ENCODE measurements at regions not wholly inside any gene's neighbourhood (a gene's known extent, or its start where the extent isn't known, plus 50 kb on each side); places are given as distances from the start of the nearest gene placed in this dataset.
A peak's percentile ranks its signal among the peaks of the same experiment; 100 is the strongest.
"Not testable (repeated sequence)": the region's sequence is repeated elsewhere in the genome, so short reads cannot be mapped to it uniquely, and the experiment has no call there.

DNA sequence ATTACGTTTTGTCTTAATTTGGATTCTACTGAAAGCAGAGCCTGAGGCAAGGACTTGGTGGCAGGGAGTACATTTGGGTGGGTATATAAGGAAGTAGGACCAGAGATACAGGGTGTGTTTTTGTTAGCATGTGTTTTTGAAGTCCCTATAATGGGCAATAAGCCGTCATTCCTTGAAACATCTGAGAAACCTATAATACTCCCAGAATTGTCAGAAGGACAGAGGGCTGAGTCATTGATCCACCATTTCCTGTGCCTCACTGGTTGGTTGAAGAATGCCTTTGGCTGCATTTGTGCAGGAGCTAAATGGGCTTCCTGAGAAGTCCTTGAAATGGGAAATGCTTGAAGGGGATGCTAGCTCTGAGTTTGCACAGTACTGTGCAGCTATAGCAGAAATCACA, 281.8 kb upstream of the ZEB2 start:
- peak; percentile 32 for DNase-seq (ENCODE audit: low read depth)

DNA sequence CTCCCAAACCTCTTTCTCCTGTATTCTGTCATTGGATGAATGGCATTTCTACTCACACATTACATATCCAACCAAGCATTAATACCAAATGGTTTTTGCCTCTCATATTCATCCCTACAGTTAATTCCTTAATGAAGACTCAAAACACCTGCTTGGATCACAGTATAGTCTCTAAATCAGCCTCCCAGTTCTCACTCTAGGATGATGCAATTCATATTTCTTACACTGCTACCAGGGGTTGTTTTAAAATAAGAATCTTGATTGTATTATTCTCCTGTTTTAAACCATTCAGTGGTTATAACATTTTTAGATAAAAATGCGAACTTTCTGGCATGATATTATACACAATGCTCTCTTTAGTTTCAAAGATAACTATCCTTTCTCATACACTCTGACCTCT, 281.4 kb upstream of the ZEB2 start:
- DNase-seq (ENCODE audit: low read depth), result no peak

DNA sequence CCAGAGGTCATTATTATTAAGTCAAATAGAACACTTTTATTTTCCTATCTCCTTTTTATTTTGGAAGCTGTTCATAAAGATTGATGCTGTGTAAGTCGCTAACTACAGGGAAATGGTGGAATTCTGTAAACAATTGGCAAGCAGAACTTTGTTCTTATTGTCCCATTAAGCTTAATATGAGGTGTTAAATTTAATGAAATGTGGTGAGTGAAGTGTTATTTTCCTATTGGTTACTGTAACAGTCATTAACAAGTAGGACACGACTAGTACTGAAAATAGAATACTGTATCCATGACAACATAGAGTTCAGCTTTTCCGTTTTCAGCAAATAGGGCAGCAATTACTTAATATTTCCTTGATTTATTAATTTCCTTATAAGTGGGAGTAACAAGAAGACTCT, 279.1 kb upstream of the ZEB2 start:
- DNase-seq (ENCODE audit: low read depth), result no peak

DNA sequence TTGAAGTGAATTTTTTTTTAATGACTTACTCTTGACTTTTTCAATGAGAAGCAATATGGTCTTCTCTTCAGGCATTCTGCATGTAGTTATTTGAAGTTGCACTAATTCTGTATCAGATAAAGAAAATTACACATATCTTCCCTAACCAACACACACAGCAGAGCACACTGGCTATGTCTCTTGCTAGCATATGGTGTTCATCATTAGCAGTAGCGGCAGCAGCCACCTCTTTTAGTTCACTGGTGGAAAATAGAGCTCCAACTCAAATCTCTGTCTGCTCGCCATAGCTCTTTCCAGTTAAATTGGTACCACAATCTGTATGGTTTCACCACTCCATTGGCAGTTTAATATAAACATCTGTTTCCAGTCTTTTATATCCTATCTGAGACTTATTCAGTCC, 278.1 kb upstream of the ZEB2 start:
- DNase-seq (ENCODE audit: low read depth), result no peak

DNA sequence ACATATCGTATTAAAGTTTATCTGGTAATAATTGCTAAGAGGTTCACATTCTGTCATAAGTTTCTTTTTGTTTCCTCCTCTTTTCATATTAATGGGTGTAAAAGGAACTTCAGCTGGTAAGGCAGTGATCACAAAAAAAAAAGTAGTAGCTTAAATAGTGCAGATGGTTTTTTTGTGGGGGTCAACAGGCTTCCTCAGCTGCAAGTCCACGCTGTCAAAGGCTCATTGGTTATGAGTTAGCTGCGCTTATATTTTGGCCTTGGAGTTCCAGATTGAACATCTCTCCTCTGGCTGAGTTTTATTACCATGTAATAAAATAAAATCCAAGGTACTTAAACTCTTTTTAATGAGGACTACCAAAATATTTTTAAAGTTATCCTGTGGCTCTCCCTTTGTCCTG, 277.0 kb upstream of the ZEB2 start:
- no peak for DNase-seq (ENCODE audit: low read depth)

DNA sequence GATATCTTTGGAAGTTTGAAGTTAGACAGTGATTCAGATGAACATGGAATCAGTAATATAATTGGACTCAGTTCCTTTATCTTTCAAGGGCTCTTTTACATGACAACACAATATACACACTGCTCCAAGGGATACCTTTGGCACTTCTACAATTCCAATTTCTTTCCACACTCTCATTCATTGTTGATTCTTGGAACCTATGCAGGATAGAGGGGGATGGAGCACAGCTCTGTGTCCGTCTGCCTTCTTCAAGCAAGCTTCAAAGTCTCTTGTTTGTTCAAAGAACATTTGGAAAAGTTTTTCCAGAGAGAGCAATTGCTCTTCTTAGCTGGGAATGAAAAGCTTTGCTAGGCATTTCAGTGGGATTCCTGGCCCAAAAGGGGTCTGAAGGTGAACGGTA, 276.2 kb upstream of the ZEB2 start:
- DNase-seq (ENCODE audit: low read depth), result no peak

DNA sequence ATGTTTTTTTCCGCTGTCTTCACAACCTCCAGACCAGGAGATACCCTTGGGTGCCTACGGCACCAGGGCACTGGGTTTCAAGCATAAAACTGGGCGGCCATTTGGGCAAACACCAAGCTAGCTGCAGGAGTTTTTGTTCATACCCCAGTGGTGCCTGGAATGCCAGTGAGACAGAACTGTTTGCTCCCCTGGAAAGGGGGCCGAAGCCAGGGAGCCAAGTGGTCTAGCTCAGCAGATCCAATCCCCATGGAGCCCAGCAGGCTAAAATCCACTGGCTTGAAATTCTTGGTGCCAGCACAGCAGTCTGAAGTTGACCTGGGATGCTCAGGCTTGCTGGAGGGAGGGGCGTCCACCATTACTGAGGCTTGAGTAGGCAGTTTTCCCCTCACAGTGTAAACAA, 265.3 kb upstream of the ZEB2 start:
- no peak for DNase-seq (ENCODE audit: low read depth)

DNA sequence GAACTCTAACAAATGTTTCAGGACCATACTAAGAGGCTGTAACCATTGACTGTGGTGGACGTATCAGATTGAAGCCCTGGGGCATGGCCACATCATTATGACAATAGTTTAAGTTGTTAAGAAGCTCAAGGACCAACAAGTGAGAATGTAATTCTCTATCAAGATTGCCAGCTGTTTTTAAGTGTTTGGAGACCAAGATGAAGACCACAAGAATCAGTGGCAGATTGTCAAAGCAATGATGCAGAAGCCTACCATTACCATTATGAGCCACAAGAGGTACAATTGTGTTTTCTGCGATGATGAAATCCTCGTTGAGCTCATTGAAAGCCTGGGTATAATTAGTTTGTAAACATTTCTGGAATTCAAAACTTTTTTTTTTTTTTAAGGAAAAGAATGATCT, 261.1 kb upstream of the ZEB2 start:
- peak; percentile 53 for DNase-seq (ENCODE audit: low read depth)

DNA sequence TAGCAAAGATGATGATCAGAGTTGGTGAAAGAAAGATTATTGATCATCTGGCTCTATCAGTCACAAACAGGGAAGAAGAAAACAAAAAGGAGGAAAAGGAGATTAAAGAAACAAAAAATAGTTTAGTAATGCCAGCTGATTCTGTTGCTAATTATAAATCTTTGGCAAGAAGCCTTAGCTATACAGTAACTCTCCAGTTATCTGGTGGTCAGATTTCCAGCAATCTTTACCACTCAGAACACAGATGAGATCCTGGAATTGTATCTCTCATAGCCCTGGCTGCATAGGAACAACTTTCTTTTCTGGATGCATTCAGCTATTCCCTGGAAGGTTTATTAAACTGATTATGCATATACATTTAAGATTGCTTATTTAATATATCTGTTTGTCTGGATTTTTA, 256.8 kb upstream of the ZEB2 start:
- no peak for DNase-seq (ENCODE audit: low read depth)

DNA sequence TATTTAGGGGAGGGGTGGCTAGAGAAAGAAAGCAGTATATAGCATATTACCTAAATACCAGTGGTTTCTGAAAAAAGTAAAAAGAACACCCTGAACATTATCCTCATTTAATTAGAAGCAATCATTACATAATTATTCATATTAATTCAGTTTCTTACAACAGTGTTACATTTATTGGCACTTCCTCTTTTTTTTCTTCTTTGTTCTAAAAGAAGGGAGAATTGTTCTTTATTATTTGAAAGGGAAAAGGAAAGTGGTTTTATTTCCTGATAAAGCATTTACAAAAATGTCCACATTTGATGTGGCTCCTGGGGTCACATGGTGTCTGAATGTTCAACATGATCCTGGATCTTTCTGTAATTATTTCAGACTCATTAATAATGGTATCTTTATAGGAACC, 254.9 kb upstream of the ZEB2 start:
- DNase-seq (ENCODE audit: low read depth), result no peak

DNA sequence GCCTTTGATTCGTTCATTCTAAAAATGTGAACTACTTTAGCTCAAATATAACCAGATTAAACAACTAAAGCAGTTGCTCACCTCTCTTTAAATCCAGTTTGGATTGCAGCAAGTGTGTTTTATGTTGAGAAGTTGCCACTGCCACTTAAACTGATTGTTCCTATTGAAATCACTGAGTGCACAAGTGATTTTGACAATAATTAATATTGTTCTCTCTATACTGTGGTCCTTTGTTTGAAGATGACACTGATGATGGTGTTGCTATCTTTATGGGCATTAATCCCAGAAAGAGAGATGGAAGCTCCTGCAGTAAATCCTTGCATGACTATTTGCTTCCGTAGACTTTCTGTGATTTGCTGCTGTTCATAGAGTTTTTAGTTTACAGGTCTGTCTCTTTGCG, 251.4 kb upstream of the ZEB2 start:
- DNase-seq (ENCODE audit: low read depth), result no peak

DNA sequence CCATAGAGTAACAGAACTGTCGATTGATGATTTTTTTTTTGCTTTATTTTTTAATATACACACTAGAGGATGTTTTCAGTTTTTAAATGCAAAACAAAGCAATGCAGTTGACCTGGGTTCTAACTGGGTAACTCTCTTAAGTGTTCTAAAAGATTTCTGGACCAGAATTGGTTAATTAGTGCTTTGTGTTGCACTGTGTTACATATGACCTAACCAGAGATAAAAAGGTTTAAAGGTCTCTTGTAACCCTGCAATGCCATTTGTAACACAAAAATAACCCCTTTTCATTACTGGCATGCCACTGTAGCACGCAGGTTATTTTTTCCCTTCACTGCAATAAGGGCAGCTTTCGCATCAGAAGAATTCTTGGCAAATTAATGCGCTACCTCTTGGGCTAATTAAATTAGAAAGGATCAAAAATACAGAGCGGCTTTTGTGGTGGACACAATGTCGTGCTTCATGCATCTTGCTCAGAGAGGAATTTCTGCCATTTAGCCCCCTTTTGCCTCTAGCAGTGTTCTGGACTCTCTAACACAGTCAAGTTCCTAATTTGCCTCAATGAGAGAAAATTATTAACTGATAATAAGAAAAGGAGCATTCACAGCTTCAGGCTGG, 250.8 kb upstream of the ZEB2 start:
- no peak for DNase-seq (ENCODE audit: low read depth)

DNA sequence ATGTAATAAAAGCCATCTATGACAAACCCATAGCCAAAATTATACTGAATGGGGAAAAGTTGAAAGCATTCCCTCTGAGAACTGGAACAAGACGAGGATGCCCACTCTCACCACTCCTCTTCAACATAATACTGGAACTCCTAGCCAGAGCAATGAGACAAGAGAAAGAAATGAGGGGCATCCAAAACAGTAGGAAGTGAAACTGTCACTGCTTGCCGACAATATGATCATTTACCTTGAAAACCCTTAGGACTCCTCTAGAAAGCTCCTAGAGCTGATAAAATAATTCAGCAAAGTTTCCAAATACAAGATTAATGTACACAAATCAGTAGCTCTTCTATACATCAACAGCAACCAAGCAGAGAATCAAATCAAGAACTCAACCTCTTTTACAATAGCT, 241.0 kb upstream of the ZEB2 start:
- not testable (repeated sequence) for DNase-seq (ENCODE audit: low read depth)

DNA sequence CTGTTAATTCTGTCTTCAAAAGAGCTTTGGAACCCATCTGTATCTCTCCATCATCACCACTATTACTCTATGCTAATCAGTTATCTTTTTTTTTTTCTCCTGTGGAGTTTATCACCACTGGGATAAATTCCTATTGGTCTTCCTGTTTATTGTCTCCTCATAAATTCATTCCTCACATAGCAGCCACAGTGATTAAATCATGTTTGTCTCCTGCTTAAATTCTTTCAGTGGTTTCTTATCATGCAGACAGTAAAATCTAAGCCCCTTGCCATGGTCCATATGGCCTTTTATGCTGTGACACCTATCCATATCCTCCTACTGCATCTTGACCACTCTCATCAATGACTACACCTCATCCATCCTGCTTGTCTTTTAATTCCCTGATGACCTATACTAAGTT, 239.8 kb upstream of the ZEB2 start:
- no peak for DNase-seq (ENCODE audit: low read depth)

DNA sequence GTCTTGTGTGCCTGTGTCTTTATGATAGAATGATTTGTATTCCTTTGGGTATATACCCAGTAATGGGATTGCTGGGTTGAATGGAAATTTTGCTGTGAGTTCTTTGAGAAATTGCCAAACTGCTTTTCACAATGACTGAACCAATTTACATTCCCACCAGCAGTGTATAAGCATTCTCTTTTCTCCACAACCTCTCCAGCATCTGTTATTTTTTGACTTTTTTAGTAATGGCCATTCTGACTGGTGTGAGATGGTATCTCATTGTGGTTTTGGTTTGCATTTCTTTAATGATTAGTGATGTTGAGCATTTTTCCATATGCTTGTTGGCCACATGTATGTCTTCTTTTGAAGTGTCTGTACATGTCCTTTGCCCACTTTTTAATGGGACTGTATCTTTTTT, 238.3 kb upstream of the ZEB2 start:
- DNase-seq (ENCODE audit: low read depth), result not testable (repeated sequence)

DNA sequence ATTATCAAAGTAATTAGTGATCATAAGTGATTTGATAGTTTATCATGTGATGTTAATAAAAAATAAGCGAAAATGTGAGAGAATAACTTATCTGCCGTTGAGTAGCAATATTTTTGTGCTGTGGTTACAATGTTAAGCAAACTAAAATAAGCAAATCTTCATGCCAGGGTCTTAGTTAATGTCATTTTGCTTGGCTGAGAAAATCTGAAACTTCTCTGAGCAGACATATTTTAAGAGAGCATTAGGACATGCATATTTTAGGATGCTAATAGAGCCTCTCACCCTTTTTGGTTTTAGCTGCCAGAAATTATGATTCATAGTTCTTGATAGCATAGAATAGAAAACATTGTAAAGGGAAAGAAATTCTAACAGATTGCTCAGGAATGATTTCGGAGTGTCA, 233.5 kb upstream of the ZEB2 start:
- DNase-seq (ENCODE audit: low read depth), result no peak

DNA sequence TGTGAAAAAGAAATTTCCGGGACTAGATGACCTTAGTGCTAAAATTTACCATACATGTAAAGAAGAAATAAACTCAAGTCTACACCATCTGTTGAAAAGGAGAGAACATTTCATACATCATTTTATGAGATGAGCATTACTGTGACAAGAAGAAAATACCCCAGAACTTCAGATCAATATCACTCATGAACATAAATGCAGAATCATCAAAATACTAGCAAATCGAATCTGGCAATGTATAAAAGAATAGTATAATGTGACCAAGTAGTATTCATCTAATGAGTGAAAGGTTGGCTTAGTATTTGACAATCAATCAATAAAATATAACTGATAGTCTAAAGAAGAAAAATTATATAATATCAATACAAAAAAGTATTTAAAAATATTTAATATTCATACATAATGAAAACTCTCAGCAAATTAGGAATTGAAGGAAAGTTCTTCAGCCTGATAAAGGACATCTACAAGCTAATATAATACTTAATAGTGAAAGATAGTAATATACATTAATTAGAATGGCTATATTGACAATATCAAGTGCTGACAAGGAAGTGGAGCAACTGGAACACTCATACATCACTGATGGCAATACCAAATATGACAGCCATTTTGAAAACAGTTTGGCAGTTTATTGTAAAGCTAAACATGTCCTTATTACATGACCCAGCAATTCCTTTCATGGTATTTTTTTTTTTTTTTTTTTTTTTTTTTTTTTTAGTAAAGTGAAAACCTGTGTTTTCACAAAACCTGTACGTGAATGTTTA, 231.4 kb upstream of the ZEB2 start:
- no peak for DNase-seq (ENCODE audit: low read depth)

DNA sequence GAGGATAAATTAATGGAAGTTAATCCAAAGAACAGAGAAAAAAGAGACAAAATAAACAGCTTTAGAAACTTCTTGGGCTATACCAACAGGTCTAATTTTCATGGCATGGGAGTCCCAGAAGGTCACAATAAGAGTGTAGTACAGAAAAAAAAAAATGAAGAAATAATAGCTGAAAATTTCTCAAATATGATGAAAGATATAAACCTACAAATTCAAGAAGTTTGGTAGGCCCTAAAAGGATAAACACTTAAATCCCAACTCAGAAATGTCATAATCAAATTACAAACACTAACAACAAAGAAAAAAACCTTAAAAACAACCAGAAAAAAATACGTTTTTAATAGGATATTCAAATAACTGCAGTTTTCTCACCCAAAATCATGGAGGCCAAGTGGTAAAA, 229.3 kb upstream of the ZEB2 start:
- DNase-seq (ENCODE audit: low read depth), result no peak

DNA sequence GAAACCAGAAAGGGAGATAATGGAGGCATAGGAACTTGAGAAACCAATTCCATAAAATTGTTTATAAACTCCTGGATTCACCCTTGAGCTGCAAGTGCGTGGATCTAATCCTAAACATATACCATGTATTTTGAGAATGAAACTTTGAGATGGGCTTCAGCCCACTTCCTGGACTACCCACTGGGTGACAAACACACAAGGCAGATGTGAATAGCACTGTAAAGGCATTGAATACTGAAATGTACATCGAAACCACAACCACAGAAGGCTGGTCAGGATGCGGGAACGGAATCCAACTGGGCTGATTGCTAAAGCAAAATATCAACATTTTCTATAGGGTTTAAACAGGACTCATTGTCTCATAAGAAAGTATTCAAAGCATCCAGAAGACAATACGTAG, 228.5 kb upstream of the ZEB2 start:
- DNase-seq (ENCODE audit: low read depth), result no peak

DNA sequence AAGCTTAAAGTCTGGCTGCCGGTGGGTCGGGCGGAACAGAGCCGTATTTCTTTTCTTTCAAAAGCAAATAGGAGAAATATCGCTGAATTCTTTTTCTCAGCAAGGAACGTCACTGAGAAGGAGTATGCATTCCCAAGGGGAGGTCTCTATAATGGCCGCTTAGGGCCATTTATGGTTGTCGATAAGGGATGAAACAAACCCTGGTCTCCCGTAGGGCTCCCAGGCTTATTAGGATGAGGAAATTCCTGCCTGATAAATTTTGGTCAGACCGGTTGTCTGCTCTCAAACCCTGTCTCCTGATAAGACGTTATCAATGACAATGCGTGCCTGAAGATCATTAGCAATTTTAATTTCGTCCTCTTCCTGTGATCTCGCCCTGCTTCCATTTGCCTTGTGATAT, 227.7 kb upstream of the ZEB2 start:
- DNase-seq (ENCODE audit: low read depth), result no peak

DNA sequence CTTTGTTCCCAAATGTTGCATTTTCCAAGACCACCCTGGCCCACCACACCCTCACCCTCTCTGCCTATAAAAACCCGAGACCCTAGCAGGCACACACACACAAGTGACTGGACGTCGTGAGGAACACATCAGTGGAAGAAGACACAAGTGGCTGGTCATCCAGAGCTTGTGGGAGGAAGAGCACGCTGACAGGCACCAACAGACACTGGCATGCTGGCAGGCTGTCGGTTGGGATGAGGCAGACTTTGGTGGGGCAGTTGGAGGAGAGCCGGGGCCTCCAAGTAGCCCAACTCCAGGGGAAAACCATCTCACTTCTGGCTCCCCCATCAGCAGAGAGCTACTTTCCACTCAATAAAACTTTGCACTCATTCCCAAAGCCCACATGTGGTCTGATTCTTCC, 225.5 kb upstream of the ZEB2 start:
- DNase-seq (ENCODE audit: low read depth), result no peak

DNA sequence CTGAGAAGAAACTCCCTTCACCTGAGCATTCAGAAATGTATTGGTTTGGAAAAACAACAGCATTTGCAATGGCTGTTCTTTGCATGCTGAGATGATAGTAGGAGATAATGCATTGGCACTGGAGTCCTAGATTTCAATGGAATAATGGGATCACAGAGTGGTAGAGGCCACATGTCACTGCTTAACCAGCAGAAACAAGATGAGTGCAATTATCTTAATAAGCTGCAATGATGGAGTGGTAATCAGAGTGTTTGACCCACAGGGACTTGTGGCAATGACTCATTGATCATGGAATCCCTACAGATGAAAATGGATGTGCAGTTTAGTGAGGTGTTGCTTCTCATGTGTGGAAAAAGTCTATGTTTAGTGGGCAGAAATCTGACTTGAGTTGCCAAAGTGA, 218.8 kb upstream of the ZEB2 start:
- no peak for DNase-seq (ENCODE audit: low read depth)

DNA sequence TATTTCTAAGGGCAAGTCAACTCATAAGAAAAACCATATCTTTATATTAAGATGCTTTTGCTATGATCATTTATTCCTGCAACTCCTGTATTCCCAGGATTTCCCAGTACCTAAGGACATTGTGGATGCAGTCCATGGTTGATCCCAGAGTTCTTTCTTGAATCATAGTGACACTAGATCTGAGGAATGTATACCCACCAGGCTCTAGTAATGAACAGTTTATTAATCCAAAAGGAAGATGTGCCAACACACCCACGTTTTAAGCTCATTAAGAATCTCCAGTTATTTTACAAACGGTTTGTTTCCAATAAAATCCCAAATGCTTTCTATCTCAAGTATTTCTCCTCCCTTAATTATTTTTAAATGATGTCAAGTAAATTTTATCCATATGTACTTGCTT, 210.8 kb upstream of the ZEB2 start:
- DNase-seq (ENCODE audit: low read depth), result no peak

DNA sequence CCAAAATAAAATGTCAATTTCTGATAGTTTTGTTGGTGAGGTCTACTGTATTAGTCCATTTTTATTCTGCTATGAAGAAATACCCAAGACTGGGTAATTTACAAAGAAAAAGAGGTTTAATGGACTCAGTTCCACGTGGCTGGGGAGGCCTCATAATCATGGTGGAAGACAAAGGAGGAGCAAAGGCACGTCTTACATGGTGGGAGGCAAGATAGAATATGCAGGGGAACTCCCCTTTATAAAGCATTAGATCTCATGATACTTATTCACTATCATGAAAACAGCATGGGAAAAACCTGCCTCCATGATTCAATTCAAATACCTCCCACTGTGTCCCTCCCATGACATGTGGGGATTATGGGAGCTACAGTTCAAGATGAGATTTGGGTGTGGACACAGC, 204.5 kb upstream of the ZEB2 start:
- DNase-seq (ENCODE audit: low read depth), result not testable (repeated sequence)
